ENCODE measurements at regions not wholly inside any gene's neighbourhood (a gene's known extent, or its start where the extent isn't known, plus 50 kb on each side); places are given as distances from the start of the nearest gene placed in this dataset.

GRCh38 chr5:136694258-136694657, 328.9 kb upstream of the TRPC7 start:
- no peak for ATAC-seq
- intact Hi-C loops (cut with DNase I): no loop called here
- no peak for DNase-seq
- no peaks in the 10 kb centered on the region for H3K9me3 ChIP-seq (ENCODE audit: control insufficient read depth, low read length)
- WGBS: 76% methylated on average over 4 of the region's 4 CpGs
- H3K4me3 ChIP-seq (ENCODE audit: low read length): no peak overlapping the region
- H3K27me3 ChIP-seq (ENCODE audit: control insufficient read depth, insufficient read depth): no peaks in the 10 kb centered on the region
- no peak overlapping the region for H3K27ac ChIP-seq (ENCODE audit: low read length)
- H3K4me1 ChIP-seq (ENCODE audit: control insufficient read depth, insufficient read depth, low read length): no peaks in the 10 kb centered on the region

- Histone ChIP-seq H3K9me3 (ENCODE audit: control insufficient read depth, low read length) (no peaks in the 10 kb centered on the region), H3K27ac (ENCODE audit: low read length) (no peak overlapping the region), H3K4me1 (ENCODE audit: control insufficient read depth, insufficient read depth, low read length) (no peaks in the 10 kb centered on the region), H3K27me3 (ENCODE audit: control insufficient read depth, insufficient read depth) (no peaks in the 10 kb centered on the region), H3K4me3 (ENCODE audit: low read length) (no peak overlapping the region)
- 36% methylated on average over 2 of the region's 2 CpGs for WGBS
- intact Hi-C loops (cut with DNase I): loop anchor here in 1 of 4 donors (10.0 kb wide), 1 partner anchor 315 kb away; no protein-coding TSS in a partner anchor
- no peak for ATAC-seq
- DNase-seq: no peak
These were observed 324.2 kb upstream of the TRPC7 start for GRCh38 chr5:136689552-136689951.

- H3K27ac ChIP-seq (ENCODE audit: low read length): no peak overlapping the region
- H3K4me3 ChIP-seq (ENCODE audit: low read length): no peak overlapping the region
- no peaks in the 10 kb centered on the region for H3K9me3 ChIP-seq (ENCODE audit: control insufficient read depth, low read length)
- intact Hi-C loops (cut with DNase I): loop anchor here in 1 of 4 donors (10.0 kb wide), 1 partner anchor 312 kb away; no protein-coding TSS in a partner anchor
- no peaks in the 10 kb centered on the region for H3K4me1 ChIP-seq (ENCODE audit: control insufficient read depth, insufficient read depth, low read length)
- DNase-seq: no peak
- ATAC-seq: no peak
- 25% methylated on average over 1 of the region's 1 CpG for whole genome bisulfite sequencing
- no peaks in the 10 kb centered on the region for H3K27me3 ChIP-seq (ENCODE audit: control insufficient read depth, insufficient read depth)
These were observed 321.0 kb upstream of the TRPC7 start for GRCh38 chr5:136686192-136686872.

- Histone ChIP-seq H3K27ac (ENCODE audit: low read length) (no peak overlapping the region), H3K9me3 (ENCODE audit: control insufficient read depth, low read length) (no peaks in the 10 kb centered on the region), H3K27me3 (ENCODE audit: control insufficient read depth, insufficient read depth) (no peaks in the 10 kb centered on the region), H3K4me3 (ENCODE audit: low read length) (no peak overlapping the region), H3K4me1 (ENCODE audit: control insufficient read depth, insufficient read depth, low read length) (no peaks in the 10 kb centered on the region)
- ATAC-seq: no peak
- no peak for DNase-seq
- WGBS: 0% methylated on average over 1 of the region's 1 CpG
- intact Hi-C loops (cut with DNase I): loop anchor here in 1 of 4 donors (10.0 kb wide), 1 partner anchor 308 kb away; no protein-coding TSS in a partner anchor
These were observed 317.6 kb upstream of the TRPC7 start for GRCh38 chr5:136682986-136683385.

- intact Hi-C loops (cut with DNase I): no loop called here
These were observed 313.9 kb upstream of the TRPC7 start for GRCh38 chr5:136679233-136679632.

GRCh38 chr5:136677217-136677616, 311.9 kb upstream of the TRPC7 start:
- no peak for ATAC-seq
- 82% methylated on average over 3 of the region's 3 CpGs for WGBS
- Histone ChIP-seq H3K4me3 (ENCODE audit: low read length) (no peak overlapping the region), H3K27me3 (ENCODE audit: control insufficient read depth, insufficient read depth) (no peaks in the 10 kb centered on the region), H3K9me3 (ENCODE audit: control insufficient read depth, low read length) (no peaks in the 10 kb centered on the region), H3K27ac (ENCODE audit: low read length) (no peak overlapping the region), H3K4me1 (ENCODE audit: control insufficient read depth, insufficient read depth, low read length) (no peaks in the 10 kb centered on the region)
- DNase-seq: no peak
- intact Hi-C loops (cut with DNase I): no loop called here

More at GRCh38 chr5:136679233-136679632, 313.9 kb upstream of the TRPC7 start:
- no peaks in the 10 kb centered on the region for H3K4me1 ChIP-seq (ENCODE audit: control insufficient read depth, insufficient read depth, low read length)
- 25% methylated on average over 9 of the region's 9 CpGs for WGBS
- DNase-seq (no peak), ATAC-seq (no peak)
- H3K27me3 ChIP-seq (ENCODE audit: control insufficient read depth, insufficient read depth): no peaks in the 10 kb centered on the region
- H3K27ac ChIP-seq (ENCODE audit: low read length): no peak overlapping the region
- H3K4me3 ChIP-seq (ENCODE audit: low read length): no peak overlapping the region
- no peaks in the 10 kb centered on the region for H3K9me3 ChIP-seq (ENCODE audit: control insufficient read depth, low read length)

GRCh38 chr5:136676685-136677084, 311.3 kb upstream of the TRPC7 start:
- Histone ChIP-seq H3K27ac (ENCODE audit: low read length) (no peak overlapping the region), H3K9me3 (ENCODE audit: control insufficient read depth, low read length) (no peaks in the 10 kb centered on the region), H3K4me3 (ENCODE audit: low read length) (no peak overlapping the region), H3K27me3 (ENCODE audit: control insufficient read depth, insufficient read depth) (no peaks in the 10 kb centered on the region), H3K4me1 (ENCODE audit: control insufficient read depth, insufficient read depth, low read length) (no peaks in the 10 kb centered on the region)
- DNase-seq: no peak
- WGBS: 71% methylated on average over 3 of the region's 3 CpGs
- ATAC-seq: no peak
- intact Hi-C loops (cut with DNase I): no loop called here

GRCh38 chr5:136675769-136676168, 310.4 kb upstream of the TRPC7 start:
- DNase-seq (no peak), ATAC-seq (no peak)
- Histone ChIP-seq H3K4me1 (ENCODE audit: control insufficient read depth, insufficient read depth, low read length) (no peaks in the 10 kb centered on the region), H3K27ac (ENCODE audit: low read length) (no peak overlapping the region), H3K9me3 (ENCODE audit: control insufficient read depth, low read length) (no peaks in the 10 kb centered on the region), H3K4me3 (ENCODE audit: low read length) (no peak overlapping the region), H3K27me3 (ENCODE audit: control insufficient read depth, insufficient read depth) (no peaks in the 10 kb centered on the region)
- intact Hi-C loops (cut with DNase I): no loop called here

- ATAC-seq (peak; percentile 19 to 29), DNase-seq (no peak)
- H3K4me3 ChIP-seq (ENCODE audit: low read length): no peak overlapping the region
- H3K27me3 ChIP-seq (ENCODE audit: control insufficient read depth, insufficient read depth): no peaks in the 10 kb centered on the region
- intact Hi-C loops (cut with DNase I): no loop called here
- no peak overlapping the region for H3K27ac ChIP-seq (ENCODE audit: low read length)
- no peaks in the 10 kb centered on the region for H3K4me1 ChIP-seq (ENCODE audit: control insufficient read depth, insufficient read depth, low read length)
- WGBS: 61% methylated on average over 4 of the region's 4 CpGs
- no peaks in the 10 kb centered on the region for H3K9me3 ChIP-seq (ENCODE audit: control insufficient read depth, low read length)
These were observed 308.8 kb upstream of the TRPC7 start for GRCh38 chr5:136674178-136674577.

- 82% methylated on average over 2 of the region's 2 CpGs for WGBS
- Histone ChIP-seq H3K4me1 (ENCODE audit: control insufficient read depth, insufficient read depth, low read length) (no peaks in the 10 kb centered on the region), H3K27ac (ENCODE audit: low read length) (no peak overlapping the region), H3K9me3 (ENCODE audit: control insufficient read depth, low read length) (no peaks in the 10 kb centered on the region), H3K4me3 (ENCODE audit: low read length) (no peak overlapping the region), H3K27me3 (ENCODE audit: control insufficient read depth, insufficient read depth) (no peaks in the 10 kb centered on the region)
- no peak for ATAC-seq
- intact Hi-C loops (cut with DNase I): no loop called here
- peak in 1 of 3 donors; percentile 34 for DNase-seq
These were observed 302.4 kb upstream of the TRPC7 start for GRCh38 chr5:136667789-136668188.

- ATAC-seq: peak in 1 of 2 donors; percentile 22
These were observed 301.8 kb upstream of the TRPC7 start for GRCh38 chr5:136666970-136667620.

More at GRCh38 chr5:136666970-136667620, 301.8 kb upstream of the TRPC7 start:
- DNase-seq: no peak
- H3K4me1 ChIP-seq (ENCODE audit: control insufficient read depth, insufficient read depth, low read length): no peaks in the 10 kb centered on the region
- no peaks in the 10 kb centered on the region for H3K9me3 ChIP-seq (ENCODE audit: control insufficient read depth, low read length)
- no peak overlapping the region for H3K4me3 ChIP-seq (ENCODE audit: low read length)
- WGBS: 63% methylated on average over 8 of the region's 8 CpGs
- no peaks in the 10 kb centered on the region for H3K27me3 ChIP-seq (ENCODE audit: control insufficient read depth, insufficient read depth)
- intact Hi-C loops (cut with DNase I): no loop called here
- no peak overlapping the region for H3K27ac ChIP-seq (ENCODE audit: low read length)
